Erythroblast (primary cell): ENCODE measurements at regions not wholly inside any gene's neighbourhood (a gene's known extent, or its start where the extent isn't known, plus 50 kb on each side); places are given as distances from the start of the nearest gene placed in this dataset.

Experiments used
- DNase-seq, 2 experiments: peaks; one replicate each; lab custom pipeline; 2025; lab: John Stamatoyannopoulos, UW
- GATA1 ChIP-seq: IDR thresholded peaks from 2 replicates; pipeline ENCODE4 v1.6.1; 2011; ENCODE audit warnings: low read depth, mild to moderate bottlenecking, control low read depth, low read length, moderate library complexity
- POLR2A ChIP-seq: IDR thresholded peaks from 2 replicates; pipeline ENCODE4 v1.6.1; 2011; ENCODE audit warnings: mild to moderate bottlenecking, low read length

GRCh38 chr16:9695152-9695551, 487.1 kb downstream of the GRIN2A start:
- no peak for DNase-seq
- TF ChIP-seq POLR2A (no peak), GATA1 (no peak)
